OCI-LY7 (cell line): ENCODE measurements at regions not wholly inside any gene's neighbourhood (a gene's known extent, or its start where the extent isn't known, plus 50 kb on each side); places are given as distances from the start of the nearest gene placed in this dataset.
A peak's percentile ranks its signal among the peaks of the same experiment; 100 is the strongest.

Source experiments
- BruUV-seq: library from RNA; stranded (reverse); fragments of 400-500 nt; replicated peaks from 2 replicates; lab custom pipeline; 2021; lab: Mats Ljungman, UMichigan
- CTCF ChIA-PET: fragments of 300-600 bp; sonication (Branson Sonifier 250); formaldehyde crosslinking; loops from one replicate; lab custom pipeline; 2022; ENCODE audit warnings: antibody characterized with exemption; ENCODE audit not compliant: unreplicated experiment; lab: Charles Lee
- POLR2A ChIA-PET: fragments of 300-600 bp; sonication (Branson Sonifier 250); formaldehyde crosslinking; loops from one replicate; lab custom pipeline; 2022; ENCODE audit warnings: antibody characterized with exemption; lab: Charles Lee
- DNase-seq: peaks from one replicate; pipeline ENCODE4 v3.0.0-alpha.2; 2015; ENCODE audit warnings: low spot score
- H2AFZ ChIP-seq: fragments of 200-600 bp; sonication (generic), shearing (Covaris generic); 2 replicates; pipeline ENCODE4 v1.6.1; 2014; ENCODE audit warnings: mild to moderate bottlenecking, antibody characterized with exemption, low read length, moderate library complexity
- H3K27ac ChIP-seq: fragments of 200-600 bp; sonication (generic); 2 replicates; pipeline ENCODE4 v1.5.1; 2014; ENCODE audit warnings: mixed run types, low read depth, mild to moderate bottlenecking, moderate library complexity, low read length, inconsistent platforms; ENCODE audit not compliant: poor library complexity, severe bottlenecking
- H3K36me3 ChIP-seq: fragments of 200-600 bp; sonication (generic); 2 replicates; pipeline ENCODE4 v1.6.1; 2014; ENCODE audit warnings: mild to moderate bottlenecking, antibody characterized with exemption, low read length, moderate library complexity, mixed read lengths; ENCODE audit not compliant: insufficient read depth
- H3K4me1 ChIP-seq: fragments of 200-600 bp; sonication (generic); 2 replicates; pipeline ENCODE4 v1.5.1; 2014; ENCODE audit warnings: mild to moderate bottlenecking, low read length; ENCODE audit not compliant: insufficient read depth, poor library complexity, severe bottlenecking
- H3K4me2 ChIP-seq: fragments of 200-600 bp; sonication (generic); 2 replicates; pipeline ENCODE4 v1.6.1; 2014; ENCODE audit warnings: mild to moderate bottlenecking, low read length
- H3K4me3 ChIP-seq: fragments of 200-600 bp; sonication (generic); 2 replicates; pipeline ENCODE4 v1.5.1; 2014; ENCODE audit warnings: mild to moderate bottlenecking, low read depth, low read length; ENCODE audit not compliant: poor library complexity, severe bottlenecking
- H3K79me2 ChIP-seq: fragments of 200-600 bp; sonication (generic); 2 replicates; pipeline ENCODE4 v1.6.1; 2016; ENCODE audit warnings: low read depth, mild to moderate bottlenecking, low read length, moderate library complexity, mixed read lengths; ENCODE audit not compliant: insufficient read depth
- H3K9me2 ChIP-seq: fragments of 200-600 bp; sonication (generic); 2 replicates; pipeline ENCODE4 v1.6.1; 2016; ENCODE audit warnings: mild to moderate bottlenecking, low read length, mixed read lengths; ENCODE audit not compliant: insufficient read depth
- H3K9me3 ChIP-seq: fragments of 200-600 bp; sonication (generic); 2 replicates; pipeline ENCODE4 v1.6.1; 2014; ENCODE audit warnings: mild to moderate bottlenecking, mixed run types, low read length, mixed read lengths
- H4K20me1 ChIP-seq: fragments of 200-600 bp; sonication (generic); 2 replicates; pipeline ENCODE4 v1.6.1; 2014; ENCODE audit warnings: mild to moderate bottlenecking, antibody characterized with exemption, low read length, moderate library complexity, mixed read lengths; ENCODE audit not compliant: insufficient read depth
- EZH2phosphoT487 ChIP-seq: fragments of 200-600 bp; sonication (generic); IDR thresholded peaks from 2 replicates; pipeline ENCODE4 v1.6.1; 2018; ENCODE audit warnings: low read depth, borderline replicate concordance, mild to moderate bottlenecking, mixed run types, antibody characterized with exemption, low read length, moderate library complexity, mixed read lengths
- intact Hi-C: fragments of 100-400 bp; cut with micrococcal nuclease; formaldehyde crosslinking; loops from one replicate; pipeline ENCODE4 v1.10.0; 2022; ENCODE audit not compliant: unreplicated experiment
- TF ChIP-seq, protein P1 (sequence below): fragments of 200-600 bp; sonication (generic); conservative IDR thresholded peaks from 2 replicates; pipeline ENCODE4 v1.5.1; 2014; ENCODE audit warnings: mild to moderate bottlenecking, antibody characterized with exemption, low read length, moderate library complexity, mixed read lengths

DNA sequence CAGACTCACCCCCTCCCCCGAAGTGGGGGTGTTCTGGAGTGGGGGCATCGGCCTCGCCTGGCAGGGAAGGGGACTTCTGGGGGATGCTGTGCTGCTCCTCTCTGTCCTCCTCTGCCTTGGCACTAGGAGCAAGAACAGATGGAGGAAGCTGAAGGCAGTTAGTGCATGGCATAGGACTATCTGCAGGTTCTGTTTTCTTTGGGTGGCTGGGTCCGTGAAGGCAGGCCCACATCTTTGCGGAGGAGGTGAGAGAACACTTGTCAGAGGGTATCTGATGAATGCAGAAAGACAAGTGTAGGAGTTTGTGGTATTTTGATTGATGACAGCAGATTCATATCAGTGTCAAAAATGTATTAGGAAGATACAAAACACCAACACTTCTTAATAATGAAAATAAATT, 411.4 kb downstream of the TSN start:
- Histone ChIP-seq H3K9me3 (no peaks in the 10 kb centered on the region), H3K79me2 (no peaks in the 10 kb centered on the region), H3K9me2 (no peaks in the 10 kb centered on the region), H3K36me3 (no peaks in the 10 kb centered on the region), H2AFZ (no peak overlapping the region), H3K4me3 (no peak overlapping the region), H3K27ac (no peak overlapping the region), H3K4me1 (no peaks in the 10 kb centered on the region), H4K20me1 (no peaks in the 10 kb centered on the region), H3K4me2 (no peak overlapping the region)
- BruUV-seq = no TSS peak
- no peak for DNase-seq
- intact Hi-C loops = no loop called here
- POLR2A ChIA-PET = no interaction called here
- TF ChIP-seq EZH2phosphoT487 = no peak
- TF ChIP-seq, protein P1, sequence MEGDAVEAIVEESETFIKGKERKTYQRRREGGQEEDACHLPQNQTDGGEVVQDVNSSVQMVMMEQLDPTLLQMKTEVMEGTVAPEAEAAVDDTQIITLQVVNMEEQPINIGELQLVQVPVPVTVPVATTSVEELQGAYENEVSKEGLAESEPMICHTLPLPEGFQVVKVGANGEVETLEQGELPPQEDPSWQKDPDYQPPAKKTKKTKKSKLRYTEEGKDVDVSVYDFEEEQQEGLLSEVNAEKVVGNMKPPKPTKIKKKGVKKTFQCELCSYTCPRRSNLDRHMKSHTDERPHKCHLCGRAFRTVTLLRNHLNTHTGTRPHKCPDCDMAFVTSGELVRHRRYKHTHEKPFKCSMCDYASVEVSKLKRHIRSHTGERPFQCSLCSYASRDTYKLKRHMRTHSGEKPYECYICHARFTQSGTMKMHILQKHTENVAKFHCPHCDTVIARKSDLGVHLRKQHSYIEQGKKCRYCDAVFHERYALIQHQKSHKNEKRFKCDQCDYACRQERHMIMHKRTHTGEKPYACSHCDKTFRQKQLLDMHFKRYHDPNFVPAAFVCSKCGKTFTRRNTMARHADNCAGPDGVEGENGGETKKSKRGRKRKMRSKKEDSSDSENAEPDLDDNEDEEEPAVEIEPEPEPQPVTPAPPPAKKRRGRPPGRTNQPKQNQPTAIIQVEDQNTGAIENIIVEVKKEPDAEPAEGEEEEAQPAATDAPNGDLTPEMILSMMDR = no peak
- CTCF ChIA-PET = no interaction called here

DNA sequence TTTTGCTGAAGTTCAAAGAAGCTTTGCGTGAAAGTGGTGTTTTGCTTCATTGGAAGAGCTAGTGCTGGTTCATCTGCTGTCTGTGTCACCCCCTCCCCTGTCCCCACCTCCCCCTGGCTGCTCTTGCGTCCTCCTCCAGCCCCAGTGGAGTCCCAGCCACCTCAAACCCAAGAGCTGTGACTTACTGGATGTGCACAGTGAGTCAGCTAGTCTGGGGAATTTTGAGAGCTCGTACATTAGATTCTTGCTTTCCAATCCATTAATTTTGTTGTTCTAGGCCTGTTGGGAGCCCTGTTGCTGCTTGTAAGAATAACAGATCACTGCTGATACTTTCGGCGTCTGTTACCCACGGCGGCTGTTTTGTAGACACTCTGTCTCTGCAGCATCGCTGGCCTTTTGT, 412.1 kb downstream of the TSN start:
- Histone ChIP-seq H3K4me1 (no peaks in the 10 kb centered on the region), H3K79me2 (no peaks in the 10 kb centered on the region), H2AFZ (no peak overlapping the region), H4K20me1 (no peaks in the 10 kb centered on the region), H3K36me3 (no peaks in the 10 kb centered on the region), H3K27ac (no peak overlapping the region), H3K4me2 (no peak overlapping the region), H3K9me3 (no peaks in the 10 kb centered on the region), H3K4me3 (no peak overlapping the region), H3K9me2 (no peaks in the 10 kb centered on the region)
- POLR2A ChIA-PET = no interaction called here
- no TSS peak for BruUV-seq
- CTCF ChIA-PET = interaction anchor here (0.6 kb wide), 1 partner anchor 121 kb away, joined by 10 read pairs; no protein-coding TSS in a partner anchor
- intact Hi-C loops = no loop called here
- TF ChIP-seq EZH2phosphoT487 = no peak
- TF ChIP-seq, protein P1 = no peak
- no peak for DNase-seq

DNA sequence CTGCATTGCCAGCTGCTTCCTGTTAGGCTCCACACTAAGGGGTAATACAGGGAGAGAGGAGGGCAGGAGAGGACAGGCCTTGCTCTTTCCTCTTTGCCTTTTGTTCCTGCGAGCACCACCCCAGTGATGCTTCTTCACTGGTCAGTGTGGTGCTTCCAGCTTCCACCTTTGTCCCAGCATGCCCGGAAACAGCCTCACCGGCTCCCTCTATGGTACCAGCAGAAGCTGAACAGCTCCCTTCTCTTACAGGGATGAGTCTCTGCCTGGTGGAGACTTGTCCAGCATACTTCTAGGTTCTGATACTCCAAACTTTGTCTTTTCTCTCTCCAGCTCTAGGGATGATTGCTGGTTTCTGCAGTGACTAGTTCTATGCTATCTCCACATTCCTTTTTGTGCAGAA, 413.3 kb downstream of the TSN start:
- intact Hi-C loops = no loop called here
- Histone ChIP-seq H3K79me2 (no peaks in the 10 kb centered on the region), H3K27ac (no peak overlapping the region), H3K4me3 (no peak overlapping the region), H3K9me3 (no peaks in the 10 kb centered on the region), H3K4me1 (no peaks in the 10 kb centered on the region), H4K20me1 (no peaks in the 10 kb centered on the region), H3K36me3 (no peaks in the 10 kb centered on the region), H3K4me2 (no peak overlapping the region), H2AFZ (no peak overlapping the region), H3K9me2 (no peaks in the 10 kb centered on the region)
- ChIA-PET POLR2A (interaction anchor here (0.5 kb wide), 1 partner anchor 158 kb away, joined by 7 read pairs; no protein-coding TSS in a partner anchor), CTCF (no interaction called here)
- TF ChIP-seq, protein P1 = 0 out of 2 replicates have a peak, but pooled peaks have one; percentile 18
- TF ChIP-seq EZH2phosphoT487 = no peak
- no TSS peak for BruUV-seq
- no peak for DNase-seq
